ENCODE measurements at regions not wholly inside any gene's neighbourhood (a gene's known extent, or its start where the extent isn't known, plus 50 kb on each side); places are given as distances from the start of the nearest gene placed in this dataset.

DNA sequence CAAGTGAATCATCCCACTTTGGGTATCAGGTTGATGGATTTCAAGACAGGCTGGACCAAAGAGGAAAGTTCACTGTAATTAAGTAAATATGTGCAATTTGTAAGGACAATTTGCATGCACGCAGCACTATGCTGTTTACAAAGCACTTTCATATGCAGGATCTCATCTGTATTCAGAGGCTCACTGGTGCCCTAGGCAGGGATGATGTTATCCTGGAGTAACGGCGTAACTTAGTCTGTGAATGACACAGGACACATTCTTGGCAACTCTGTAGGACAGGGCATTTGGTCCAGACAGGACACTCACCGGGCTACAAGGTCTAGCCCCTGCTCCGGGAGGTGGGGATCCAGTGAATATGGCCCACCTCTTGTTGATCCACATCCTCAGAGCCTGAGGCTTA is 365.4 kb upstream of the DUSP10 start:
- Mint-ChIP-seq H3K4me1 (no peaks in the 10 kb centered on the region), H3K9me3 (no peaks in the 10 kb centered on the region), H3K27ac (no peak overlapping the region), H3K27me3 (peaks cover 4% of the 10 kb centered on the region), H3K4me3 (no peak overlapping the region), H3K36me3 (ENCODE audit: low read depth) (no peaks in the 10 kb centered on the region)
- ChIA-PET POLR2A (no interaction called here), CTCF (interaction anchor here (1.8 kb wide), 1 partner anchor 11 kb away, joined by 4 read pairs; no protein-coding TSS in a partner anchor)
- DNase-seq (no peak), ATAC-seq (ENCODE audit: low read depth) (no peak)
- TF ChIP-seq, protein P1, sequence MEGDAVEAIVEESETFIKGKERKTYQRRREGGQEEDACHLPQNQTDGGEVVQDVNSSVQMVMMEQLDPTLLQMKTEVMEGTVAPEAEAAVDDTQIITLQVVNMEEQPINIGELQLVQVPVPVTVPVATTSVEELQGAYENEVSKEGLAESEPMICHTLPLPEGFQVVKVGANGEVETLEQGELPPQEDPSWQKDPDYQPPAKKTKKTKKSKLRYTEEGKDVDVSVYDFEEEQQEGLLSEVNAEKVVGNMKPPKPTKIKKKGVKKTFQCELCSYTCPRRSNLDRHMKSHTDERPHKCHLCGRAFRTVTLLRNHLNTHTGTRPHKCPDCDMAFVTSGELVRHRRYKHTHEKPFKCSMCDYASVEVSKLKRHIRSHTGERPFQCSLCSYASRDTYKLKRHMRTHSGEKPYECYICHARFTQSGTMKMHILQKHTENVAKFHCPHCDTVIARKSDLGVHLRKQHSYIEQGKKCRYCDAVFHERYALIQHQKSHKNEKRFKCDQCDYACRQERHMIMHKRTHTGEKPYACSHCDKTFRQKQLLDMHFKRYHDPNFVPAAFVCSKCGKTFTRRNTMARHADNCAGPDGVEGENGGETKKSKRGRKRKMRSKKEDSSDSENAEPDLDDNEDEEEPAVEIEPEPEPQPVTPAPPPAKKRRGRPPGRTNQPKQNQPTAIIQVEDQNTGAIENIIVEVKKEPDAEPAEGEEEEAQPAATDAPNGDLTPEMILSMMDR (IDR thresholded peaks at IDR 0.05), result no peak
- intact Hi-C loops (cut with micrococcal nuclease), result no loop called here

DNA sequence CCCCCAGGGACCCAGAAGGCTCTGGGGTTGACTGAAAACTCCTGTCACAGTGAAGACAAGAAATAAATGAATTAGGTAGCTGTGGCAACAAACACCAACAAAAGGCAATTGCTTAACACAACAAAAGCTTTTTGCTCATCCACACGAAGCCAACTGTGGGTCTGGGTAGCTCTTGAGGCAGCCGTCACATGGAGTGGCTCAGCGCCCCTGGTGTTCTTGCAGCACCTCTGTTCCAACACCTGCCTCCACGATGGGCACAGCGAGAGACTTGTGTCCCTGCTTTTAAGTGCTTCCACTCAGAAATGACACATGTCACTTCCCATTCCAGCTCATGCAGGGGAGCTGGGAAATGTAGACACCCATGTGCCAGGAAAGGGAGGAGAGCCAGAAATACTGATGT is 364.5 kb upstream of the DUSP10 start:
- ChIA-PET POLR2A (no interaction called here), CTCF (interaction anchor here (1.8 kb wide), 2 partner anchors 10 to 629 kb away, joined by 4 to 7 read pairs; no protein-coding TSS in a partner anchor)
- TF ChIP-seq, protein P1 (IDR thresholded peaks at IDR 0.05), result no peak
- Mint-ChIP-seq H3K4me1 (no peaks in the 10 kb centered on the region), H3K4me3 (no peak overlapping the region), H3K27ac (no peak overlapping the region), H3K27me3 (peaks cover 4% of the 10 kb centered on the region), H3K9me3 (no peaks in the 10 kb centered on the region), H3K36me3 (ENCODE audit: low read depth) (no peaks in the 10 kb centered on the region)
- intact Hi-C loops (cut with micrococcal nuclease), result no loop called here
- DNase-seq (no peak), ATAC-seq (ENCODE audit: low read depth) (no peak)

DNA sequence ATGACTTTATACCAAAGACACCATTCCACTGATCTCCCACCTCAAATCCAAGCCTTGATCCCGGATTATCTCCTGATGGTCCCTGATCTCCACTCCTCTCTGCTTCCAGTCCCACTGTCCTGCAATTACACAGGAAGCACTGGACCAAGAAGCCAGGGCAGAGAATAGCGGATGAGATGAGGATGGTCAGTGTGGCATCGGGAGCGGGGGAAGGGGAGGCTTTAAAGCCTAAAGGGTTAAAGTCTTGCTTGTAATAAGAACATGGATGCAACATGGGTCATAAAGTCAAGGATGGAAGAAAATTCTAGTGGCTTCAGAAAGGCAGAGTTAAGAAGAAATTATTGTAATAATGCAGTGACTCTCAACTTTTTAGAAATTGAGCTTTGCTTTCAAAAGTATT is 364.0 kb upstream of the DUSP10 start:
- ATAC-seq (ENCODE audit: low read depth) (no peak), DNase-seq (no peak)
- POLR2A ChIA-PET, result no interaction called here
- TF ChIP-seq, protein P1 (IDR thresholded peaks at IDR 0.05), result no peak
- CTCF ChIA-PET, result interaction anchor here (0.9 to 1.8 kb wide), 2 partner anchors 10 to 628 kb away, joined by 3 to 7 read pairs; no protein-coding TSS in a partner anchor
- peaks cover 2% of the 10 kb centered on the region for H3K27me3 Mint-ChIP-seq
- intact Hi-C loops (cut with micrococcal nuclease), result no loop called here
- H3K27ac Mint-ChIP-seq, result no peak overlapping the region
- no peak overlapping the region for H3K4me3 Mint-ChIP-seq
- H3K4me1 Mint-ChIP-seq, result no peaks in the 10 kb centered on the region
- H3K36me3 Mint-ChIP-seq (ENCODE audit: low read depth), result no peaks in the 10 kb centered on the region
- no peaks in the 10 kb centered on the region for H3K9me3 Mint-ChIP-seq

DNA sequence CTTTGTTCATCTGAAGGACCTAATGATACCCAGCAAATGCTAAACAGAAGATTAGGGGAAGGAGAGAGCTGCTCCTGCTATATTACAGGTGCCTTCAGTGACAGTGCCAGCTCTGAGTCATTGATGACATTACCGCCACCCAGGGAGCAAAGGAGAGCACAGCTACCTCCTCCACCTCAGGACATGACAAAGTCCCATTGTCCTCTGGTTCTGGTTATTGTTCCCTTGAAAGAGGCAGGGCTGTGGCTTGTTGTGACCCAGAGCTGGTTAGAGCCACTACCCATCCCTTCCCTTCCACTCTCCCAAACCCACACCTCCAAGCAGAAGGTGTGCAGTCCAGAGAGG is 363.5 kb upstream of the DUSP10 start:
- DNase-seq (no peak), ATAC-seq (ENCODE audit: low read depth) (no peak)
- no peaks in the 10 kb centered on the region for H3K9me3 Mint-ChIP-seq
- ChIA-PET CTCF (interaction anchor here (0.6 to 1.8 kb wide), 4 partner anchors 10 to 628 kb away, joined by 3 to 7 read pairs (median 3); no protein-coding TSS in a partner anchor), POLR2A (no interaction called here)
- no peak overlapping the region for H3K4me3 Mint-ChIP-seq
- H3K36me3 Mint-ChIP-seq (ENCODE audit: low read depth), result no peaks in the 10 kb centered on the region
- H3K27me3 Mint-ChIP-seq, result peaks cover 2% of the 10 kb centered on the region
- H3K27ac Mint-ChIP-seq, result no peak overlapping the region
- TF ChIP-seq, protein P1 (IDR thresholded peaks at IDR 0.05), result no peak
- no peaks in the 10 kb centered on the region for H3K4me1 Mint-ChIP-seq
- intact Hi-C loops (cut with micrococcal nuclease), result no loop called here

DNA sequence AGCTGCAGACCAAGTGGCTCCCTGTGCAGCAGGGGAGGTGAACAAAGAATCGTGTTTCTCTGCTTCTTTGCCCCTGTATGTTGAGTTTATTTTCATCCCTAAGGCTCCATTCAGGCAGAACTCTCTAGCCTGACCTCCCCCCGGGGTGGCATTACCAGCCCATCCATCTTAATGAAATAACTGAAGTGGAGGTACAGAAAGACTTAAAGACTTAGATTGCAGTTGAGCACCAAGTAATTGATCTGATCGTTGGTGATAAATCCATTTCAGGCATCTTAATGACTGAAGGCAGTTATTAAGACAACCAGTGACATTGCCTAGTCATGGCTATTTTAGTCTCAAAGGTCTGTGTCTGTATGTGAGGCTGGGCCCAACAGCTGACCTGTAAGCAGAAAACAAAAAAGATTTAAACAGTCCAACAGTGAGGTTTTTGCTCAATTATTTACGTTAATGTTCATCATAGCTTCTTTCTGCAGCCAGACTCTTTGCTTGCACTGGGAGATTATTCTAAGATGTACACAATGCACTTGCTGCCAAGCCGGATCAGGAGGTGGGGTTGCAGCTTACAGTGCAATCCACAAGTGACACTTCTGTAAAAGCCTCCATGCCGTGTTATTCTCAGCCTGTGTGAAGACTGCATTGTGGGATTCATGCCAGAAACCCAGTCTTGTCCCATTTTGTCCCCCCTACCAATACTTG is 363.0 kb upstream of the DUSP10 start:
- DNase-seq (no peak), ATAC-seq (ENCODE audit: low read depth) (no peak)
- Mint-ChIP-seq H3K27ac (no peak overlapping the region), H3K4me3 (no peak overlapping the region), H3K36me3 (ENCODE audit: low read depth) (no peaks in the 10 kb centered on the region), H3K4me1 (no peaks in the 10 kb centered on the region), H3K9me3 (no peaks in the 10 kb centered on the region), H3K27me3 (peaks cover 2% of the 10 kb centered on the region)
- intact Hi-C loops (cut with micrococcal nuclease), result no loop called here
- POLR2A ChIA-PET, result no interaction called here
- TF ChIP-seq, protein P1 (IDR thresholded peaks at IDR 0.05), result no peak
- CTCF ChIA-PET, result interaction anchor here (0.6 to 1.8 kb wide), 4 partner anchors 9 to 627 kb away, joined by 3 to 7 read pairs (median 3); no protein-coding TSS in a partner anchor
